SKM-1 treated with dmso at 0.1 percent for 144 hours (cell line): ENCODE measurements at regions not wholly inside any gene's neighbourhood (a gene's known extent, or its start where the extent isn't known, plus 50 kb on each side); places are given as distances from the start of the nearest gene placed in this dataset.
A peak's percentile ranks its signal among the peaks of the same experiment; 100 is the strongest.

Experiments used
- DNase-seq: peaks from one replicate; lab custom pipeline; 2025; ENCODE audit not compliant: unreplicated experiment; lab: John Stamatoyannopoulos, UW

DNA sequence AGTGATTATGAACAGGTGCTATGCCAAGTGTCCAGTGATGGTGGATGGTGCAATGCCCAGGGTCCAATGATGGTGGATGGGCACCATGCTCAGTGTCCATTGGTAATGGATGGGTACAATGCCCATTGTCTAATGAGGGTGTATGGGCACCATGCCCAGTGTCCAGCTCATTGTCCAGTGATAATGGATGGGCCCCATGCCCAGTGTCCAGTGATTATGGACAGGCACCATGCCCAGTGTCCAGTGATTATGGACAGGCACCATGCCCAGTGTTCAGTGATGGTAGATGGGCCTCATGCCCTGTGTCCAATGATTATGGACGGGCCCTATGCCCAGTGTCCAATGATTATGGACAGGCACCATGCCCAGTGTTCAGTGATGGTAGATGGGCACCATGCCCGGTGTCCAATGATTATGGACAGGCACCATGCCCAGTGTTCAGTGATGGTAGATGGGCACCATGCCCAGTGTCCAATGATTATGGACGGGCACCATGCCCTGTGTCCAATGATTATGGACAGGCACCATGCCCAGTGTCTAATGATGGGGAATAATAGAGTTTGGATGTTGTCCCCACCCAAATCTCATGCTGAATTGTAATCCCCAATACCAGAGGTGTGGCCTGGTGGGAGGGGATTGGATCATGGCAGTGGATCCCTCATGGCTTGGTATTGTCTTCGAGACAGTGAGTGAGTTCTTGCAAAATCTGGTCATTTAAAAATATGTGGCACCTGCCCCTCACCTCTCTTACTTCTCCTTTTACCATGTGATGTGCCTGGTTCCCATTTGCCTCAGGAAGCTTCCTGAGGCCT is 87.8 kb downstream of the ANKRD10 start:
- peak; percentile 27 for DNase-seq
